Esophagus squamous epithelium (tissue), 5 donors: ENCODE measurements at regions not wholly inside any gene's neighbourhood (a gene's known extent, or its start where the extent isn't known, plus 50 kb on each side); places are given as distances from the start of the nearest gene placed in this dataset.

Experiments
- DNase-seq: peaks from one replicate; lab custom pipeline; 2025; lab: John Stamatoyannopoulos, UW
- H3K27ac ChIP-seq, 4 donors: fragments of 200-600 bp; sonication (generic); one replicate each; pipeline ENCODE4 v1.5.1; 2016 to 2019; ENCODE audit warnings: mild to moderate bottlenecking in 1 of 4
- H3K27me3 ChIP-seq, 4 donors: fragments of 200-600 bp; sonication (generic); 1 replicate in 3 of 4; 2 replicates in 1 of 4; pipeline versions ENCODE4 v1.5.1 to v1.6.0; 2017 to 2021; ENCODE audit warnings: antibody characterized with exemption in 1 of 4
- H3K36me3 ChIP-seq, 3 donors: fragments of 200-600 bp; sonication (generic); one replicate each; pipeline ENCODE4 v1.5.1; 2016 to 2019
- H3K4me1 ChIP-seq, 3 donors: fragments of 200-600 bp; sonication (generic); one replicate each; pipeline ENCODE4 v1.5.1; 2017 to 2019
- H3K4me3 ChIP-seq, 4 donors: fragments of 200-600 bp; sonication (generic); 1 replicate in 3 of 4; 2 replicates in 1 of 4; pipeline ENCODE4 v1.5.1; 2016 to 2019; ENCODE audit warnings: mild to moderate bottlenecking in 2 of 4, moderate library complexity in 1 of 4
- H3K9me3 ChIP-seq, 3 donors: fragments of 200-600 bp; sonication (generic); one replicate each; pipeline ENCODE4 v1.5.1; 2016 to 2019
- POLR2A ChIP-seq, 4 donors: fragments of 450-650 bp; IDR thresholded peaks; one replicate each; pipeline ENCODE4 v1.6.1; 2017; ENCODE audit warnings: antibody characterized with exemption in 4 of 4, mild to moderate bottlenecking in 4 of 4, moderate library complexity in 3 of 4
- WGBS, 2 donors: methylation state at CpG; one replicate each; pipeline ENCODE4 v1.1.5; 2018; 5-methylcytosine and 5-hydroxymethylcytosine counted together
- intact Hi-C: fragments of 100-400 bp; cut with DNase I; formaldehyde crosslinking; loops from one replicate; pipeline ENCODE4 v1.15.0; 2022
- TF ChIP-seq, protein P1 (sequence below), 6 experiments: fragments of 450-650 bp in 4 of 6; fragments of 200-600 bp in 2 of 6; sonication (generic) in 2 of 6; IDR thresholded peaks; one replicate each; pipeline ENCODE4 v1.5.1; 2016 to 2019; ENCODE audit warnings: antibody characterized with exemption in 6 of 6, mild to moderate bottlenecking in 4 of 6, moderate library complexity in 4 of 6
- donor health status: DM: yes; HTN: yes; CAD: no.

DNA sequence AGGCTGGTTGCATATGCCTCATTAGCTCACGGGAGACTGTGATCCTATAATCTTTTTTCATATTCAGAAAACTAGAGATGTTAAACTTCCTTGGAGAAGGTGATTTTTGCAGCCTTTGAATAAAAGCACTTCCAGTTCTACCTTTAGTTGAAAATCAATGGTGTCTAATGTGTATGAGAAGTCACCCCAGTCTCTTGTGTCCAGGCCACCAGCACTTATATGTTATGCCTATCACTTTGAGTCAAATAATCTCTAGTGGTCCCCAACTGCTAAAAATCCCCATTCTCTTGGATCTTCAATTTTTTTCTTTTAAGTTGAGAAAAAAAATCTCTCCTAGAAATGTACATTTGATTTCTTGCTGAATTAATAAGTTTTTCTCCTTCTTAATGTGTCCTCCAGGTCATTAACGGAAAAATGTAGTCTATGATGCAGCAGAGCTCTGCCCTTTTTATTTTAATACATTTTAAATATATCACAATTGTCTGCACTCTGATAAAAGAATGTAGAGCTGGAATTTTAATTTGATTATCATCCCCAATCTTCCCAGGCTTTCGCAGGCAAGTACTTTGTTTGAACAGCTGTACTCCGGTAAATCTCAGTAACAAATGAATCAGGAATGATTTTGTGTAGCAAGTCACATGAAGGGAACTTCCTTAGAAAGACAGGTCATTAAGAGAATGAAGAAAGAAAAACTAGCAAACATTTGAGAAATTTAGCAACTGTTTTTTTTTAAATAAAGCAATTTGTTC, 147.0 kb downstream of the SOX4 start:
- Histone ChIP-seq H3K4me3 (no peak overlapping the region), H3K36me3 (no peaks in the 10 kb centered on the region), H3K27ac (peak overlapping the region in 2 of 4 donors; percentile 33 to 66), H3K27me3 (no peaks in the 10 kb centered on the region), H3K9me3 (no peaks in the 10 kb centered on the region), H3K4me1 (peaks cover 0 to 29% (median 8%) of the 10 kb centered on the region in 3 donors)
- no peak for TF ChIP-seq POLR2A (IDR thresholded peaks at IDR 0.05)
- TF ChIP-seq, protein P1, sequence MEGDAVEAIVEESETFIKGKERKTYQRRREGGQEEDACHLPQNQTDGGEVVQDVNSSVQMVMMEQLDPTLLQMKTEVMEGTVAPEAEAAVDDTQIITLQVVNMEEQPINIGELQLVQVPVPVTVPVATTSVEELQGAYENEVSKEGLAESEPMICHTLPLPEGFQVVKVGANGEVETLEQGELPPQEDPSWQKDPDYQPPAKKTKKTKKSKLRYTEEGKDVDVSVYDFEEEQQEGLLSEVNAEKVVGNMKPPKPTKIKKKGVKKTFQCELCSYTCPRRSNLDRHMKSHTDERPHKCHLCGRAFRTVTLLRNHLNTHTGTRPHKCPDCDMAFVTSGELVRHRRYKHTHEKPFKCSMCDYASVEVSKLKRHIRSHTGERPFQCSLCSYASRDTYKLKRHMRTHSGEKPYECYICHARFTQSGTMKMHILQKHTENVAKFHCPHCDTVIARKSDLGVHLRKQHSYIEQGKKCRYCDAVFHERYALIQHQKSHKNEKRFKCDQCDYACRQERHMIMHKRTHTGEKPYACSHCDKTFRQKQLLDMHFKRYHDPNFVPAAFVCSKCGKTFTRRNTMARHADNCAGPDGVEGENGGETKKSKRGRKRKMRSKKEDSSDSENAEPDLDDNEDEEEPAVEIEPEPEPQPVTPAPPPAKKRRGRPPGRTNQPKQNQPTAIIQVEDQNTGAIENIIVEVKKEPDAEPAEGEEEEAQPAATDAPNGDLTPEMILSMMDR (IDR thresholded peaks at IDR 0.05) = no peak
- no peak for DNase-seq
- intact Hi-C loops = no loop called here
- WGBS, 2 donors = 59 to 73% methylated on average over 4 of the region's 4 CpGs

DNA sequence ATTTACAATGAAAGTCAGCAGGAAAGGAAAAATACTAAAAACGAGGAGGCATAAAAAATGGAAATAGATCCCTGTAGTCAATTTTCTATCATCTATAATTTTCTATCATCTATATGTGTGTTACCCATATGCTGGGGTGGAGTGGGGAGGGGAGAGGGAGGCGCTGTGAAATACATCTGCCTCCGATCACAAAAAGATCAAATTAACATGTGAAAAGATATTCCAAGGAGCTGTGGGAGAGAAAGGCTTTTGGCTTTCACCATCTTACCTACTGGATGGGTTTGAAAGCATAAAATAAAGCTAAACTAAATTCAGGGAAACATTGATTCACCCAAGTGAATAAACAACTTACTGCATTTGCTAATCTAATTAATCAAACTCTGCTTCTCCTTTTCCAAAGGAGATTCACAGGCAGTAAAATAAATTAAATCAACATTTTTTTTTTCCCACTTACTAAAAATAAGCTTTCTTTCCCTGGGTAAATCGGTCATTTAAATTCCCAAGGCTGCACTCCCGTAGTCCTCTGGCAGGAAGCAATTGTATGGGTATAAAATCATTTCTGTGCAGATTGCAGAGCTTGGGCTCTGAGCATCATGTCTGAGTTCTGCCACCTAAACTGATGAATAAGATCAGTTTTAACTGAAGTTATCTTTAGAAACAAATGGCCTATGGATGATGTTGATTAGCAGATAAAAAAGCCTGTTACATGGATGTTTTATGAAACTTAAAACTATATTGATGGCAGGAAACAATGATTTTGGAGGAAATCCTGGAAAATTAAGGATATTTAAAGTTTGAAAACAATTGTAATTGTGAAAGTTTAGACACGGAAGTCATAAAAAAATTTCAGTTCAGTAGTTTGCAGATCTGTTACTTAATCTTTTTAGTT, 147.9 kb downstream of the SOX4 start:
- Histone ChIP-seq H3K4me3 (peak overlapping the region in 1 of 4 donors; percentile 6), H3K4me1 (peaks cover 0 to 29% (median 8%) of the 10 kb centered on the region in 3 donors), H3K36me3 (no peaks in the 10 kb centered on the region), H3K9me3 (no peaks in the 10 kb centered on the region), H3K27ac (peak overlapping the region in 3 of 4 donors; percentile 12 to 66 (median 33)), H3K27me3 (no peaks in the 10 kb centered on the region)
- intact Hi-C loops = no loop called here
- no peak for DNase-seq
- no peak for TF ChIP-seq POLR2A (IDR thresholded peaks at IDR 0.05)
- TF ChIP-seq, protein P1 (IDR thresholded peaks at IDR 0.05) = no peak
- WGBS, 2 donors = 54 to 74% methylated on average over 6 of the region's 6 CpGs

DNA sequence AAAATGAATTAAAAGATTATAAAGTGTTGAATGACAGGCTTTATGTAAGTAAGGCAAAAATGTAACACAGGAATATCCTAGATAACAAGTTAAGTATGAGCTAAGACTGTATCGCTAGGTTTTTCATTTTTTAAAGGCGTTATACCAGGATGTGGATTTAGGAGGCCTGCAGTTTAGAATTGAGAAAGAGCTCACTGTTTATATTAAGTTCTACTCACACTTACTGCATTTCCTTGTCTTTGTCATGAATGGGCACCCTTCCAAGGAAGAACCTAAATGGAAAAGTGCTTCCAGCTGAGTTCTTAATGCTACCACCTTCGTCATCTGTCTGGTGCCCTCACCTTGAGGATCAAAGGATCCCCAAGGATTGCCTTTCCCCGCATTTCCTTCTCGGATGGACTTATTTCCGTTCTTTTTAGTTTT, 148.7 kb downstream of the SOX4 start:
- 24 to 30% methylated on average over 6 of the region's 6 CpGs for WGBS, 2 donors
- no peak for DNase-seq
- Histone ChIP-seq H3K4me1 (peaks cover 0 to 29% (median 8%) of the 10 kb centered on the region in 3 donors), H3K9me3 (no peaks in the 10 kb centered on the region), H3K27ac (peak overlapping the region; percentile 11 to 66 (median 45)), H3K27me3 (no peaks in the 10 kb centered on the region), H3K4me3 (no peak overlapping the region), H3K36me3 (no peaks in the 10 kb centered on the region)
- TF ChIP-seq POLR2A (IDR thresholded peaks at IDR 0.05) = no peak
- TF ChIP-seq, protein P1 (IDR thresholded peaks at IDR 0.05) = no peak
- intact Hi-C loops = no loop called here

DNA sequence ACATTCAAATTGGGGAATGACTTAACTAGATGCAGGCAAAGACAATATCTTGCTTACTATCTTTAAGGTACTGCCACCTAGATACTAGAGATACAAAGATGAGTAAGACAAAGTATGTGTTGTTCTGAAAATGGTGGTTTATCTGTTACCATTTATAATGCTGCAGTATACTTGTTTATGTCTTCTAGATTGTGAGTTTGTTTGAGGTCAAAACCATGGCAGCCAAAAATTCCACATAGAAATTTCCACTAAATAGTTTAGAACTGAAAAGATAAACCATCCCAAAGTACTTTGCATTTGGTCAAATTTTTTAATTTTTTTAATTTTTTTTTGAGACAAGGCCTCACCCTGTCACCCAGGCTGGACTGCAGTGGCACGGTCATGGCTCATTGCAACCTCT, 150.8 kb downstream of the SOX4 start:
- Histone ChIP-seq H3K27me3 (no peaks in the 10 kb centered on the region), H3K27ac (no peak overlapping the region), H3K4me3 (no peak overlapping the region), H3K4me1 (peaks cover 0 to 21% (median 8%) of the 10 kb centered on the region in 3 donors), H3K9me3 (no peaks in the 10 kb centered on the region), H3K36me3 (no peaks in the 10 kb centered on the region)
- WGBS, 2 donors = 76 to 86% methylated on average over 1 of the region's 1 CpG
- DNase-seq = no peak
- intact Hi-C loops = no loop called here
- TF ChIP-seq, protein P1 (IDR thresholded peaks at IDR 0.05) = no peak
- no peak for TF ChIP-seq POLR2A (IDR thresholded peaks at IDR 0.05)
